HFF-Myc (cell line): ENCODE measurements at regions not wholly inside any gene's neighbourhood (a gene's known extent, or its start where the extent isn't known, plus 50 kb on each side); places are given as distances from the start of the nearest gene placed in this dataset.

ENCODE experiments used
- DNase-seq: peaks from one replicate; pipeline ENCODE4 v3.0.0-alpha.2; 2011; ENCODE audit warnings: low read depth; ENCODE audit errors: extremely low read depth
- H3K4me3 ChIP-seq: replicated peaks from 2 replicates; pipeline ENCODE4 v1.5.1; 2011; ENCODE audit warnings: low read depth, mild to moderate bottlenecking, control low read depth, low read length
- CTCF ChIP-seq: IDR thresholded peaks from 2 replicates; pipeline ENCODE4 v1.5.1; 2012; ENCODE audit warnings: mild to moderate bottlenecking, low read depth, low read length, control low read depth; ENCODE audit errors: missing control alignments

GRCh38 chr13:70789751-70790150, 681.5 kb upstream of the KLHL1 start:
- no peak overlapping the region for H3K4me3 ChIP-seq
- no peak for TF ChIP-seq CTCF

GRCh38 chr13:70788074-70788473, 679.8 kb upstream of the KLHL1 start:
- DNase-seq: no peak
- no peak for TF ChIP-seq CTCF
- H3K4me3 ChIP-seq: no peak overlapping the region

More at GRCh38 chr13:70789751-70790150, 681.5 kb upstream of the KLHL1 start:
- no peak for DNase-seq

GRCh38 chr13:70784207-70784989, 676.1 kb upstream of the KLHL1 start:
- no peak overlapping the region for H3K4me3 ChIP-seq
- no peak for DNase-seq
- no peak for TF ChIP-seq CTCF

GRCh38 chr13:70769817-70770216, 661.6 kb upstream of the KLHL1 start:
- no peak for DNase-seq
- no peak overlapping the region for H3K4me3 ChIP-seq
- TF ChIP-seq CTCF: no peak

- TF ChIP-seq CTCF: no peak
- DNase-seq: no peak
- no peak overlapping the region for H3K4me3 ChIP-seq
Measured at GRCh38 chr13:70758932-70759331, 650.7 kb upstream of the KLHL1 start.

- no peak for DNase-seq
- H3K4me3 ChIP-seq: no peak overlapping the region
- TF ChIP-seq CTCF: no peak
Measured at GRCh38 chr13:70756088-70756487, 647.8 kb upstream of the KLHL1 start.

GRCh38 chr13:70755456-70755855, 647.2 kb upstream of the KLHL1 start:
- TF ChIP-seq CTCF: no peak
- no peak overlapping the region for H3K4me3 ChIP-seq
- DNase-seq: no peak
